ENCODE measurements at regions not wholly inside any gene's neighbourhood (a gene's known extent, or its start where the extent isn't known, plus 50 kb on each side); places are given as distances from the start of the nearest gene placed in this dataset.

GRCh38 chr7:46150202-46150601, 229.1 kb upstream of the IGFBP3 start:
- Mint-ChIP-seq H3K36me3 (ENCODE audit: low read depth) (no peaks in the 10 kb centered on the region), H3K4me1 (peaks cover 35% of the 10 kb centered on the region), H3K27ac (peak overlapping the region in 1 of 3 experiments; percentile 26), H3K27me3 (ENCODE audit: low read depth) (peaks cover 4% of the 10 kb centered on the region), H3K9me3 (peaks cover 12% of the 10 kb centered on the region), H3K4me3 (no peak overlapping the region)
- TF ChIP-seq CTCF (IDR thresholded peaks at IDR 0.05; ENCODE audit: unreplicated experiment in 3 of 3) = no peak

- no peak overlapping the region for H3K27ac Mint-ChIP-seq
- no peaks in the 10 kb centered on the region for H3K36me3 Mint-ChIP-seq (ENCODE audit: low read depth)
- H3K4me3 Mint-ChIP-seq = no peak overlapping the region
- no peaks in the 10 kb centered on the region for H3K27me3 Mint-ChIP-seq (ENCODE audit: low read depth)
- H3K4me1 Mint-ChIP-seq = peaks cover 35% of the 10 kb centered on the region
- H3K9me3 Mint-ChIP-seq = peaks cover 10% of the 10 kb centered on the region
- no peak for TF ChIP-seq CTCF (IDR thresholded peaks at IDR 0.05; ENCODE audit: unreplicated experiment in 3 of 3)
Measured at GRCh38 chr7:46147871-46148270, 226.8 kb upstream of the IGFBP3 start.

GRCh38 chr7:46146454-46147255, 225.6 kb upstream of the IGFBP3 start:
- H3K4me1 Mint-ChIP-seq = peaks cover 26% of the 10 kb centered on the region
- no peaks in the 10 kb centered on the region for H3K36me3 Mint-ChIP-seq (ENCODE audit: low read depth)
- H3K27ac Mint-ChIP-seq = peak overlapping the region in 2 of 3 experiments; percentile 7 to 22
- TF ChIP-seq CTCF (IDR thresholded peaks at IDR 0.05; ENCODE audit: unreplicated experiment in 3 of 3) = no peak
- no peaks in the 10 kb centered on the region for H3K27me3 Mint-ChIP-seq (ENCODE audit: low read depth)
- H3K9me3 Mint-ChIP-seq = peaks cover 13% of the 10 kb centered on the region
- no peak overlapping the region for H3K4me3 Mint-ChIP-seq

GRCh38 chr7:46145412-46145811, 224.3 kb upstream of the IGFBP3 start:
- Mint-ChIP-seq H3K27me3 (ENCODE audit: low read depth) (no peaks in the 10 kb centered on the region), H3K4me1 (peaks cover 19% of the 10 kb centered on the region), H3K4me3 (no peak overlapping the region), H3K27ac (peak overlapping the region; percentile 9 to 52 (median 41)), H3K36me3 (ENCODE audit: low read depth) (no peaks in the 10 kb centered on the region), H3K9me3 (peaks cover 12% of the 10 kb centered on the region)
- no peak for TF ChIP-seq CTCF (IDR thresholded peaks at IDR 0.05; ENCODE audit: unreplicated experiment in 3 of 3)

GRCh38 chr7:46143949-46144917, 223.2 kb upstream of the IGFBP3 start:
- Mint-ChIP-seq H3K36me3 (ENCODE audit: low read depth) (no peaks in the 10 kb centered on the region), H3K27ac (peak overlapping the region in 2 of 3 experiments; percentile 52 to 59), H3K4me3 (no peak overlapping the region), H3K9me3 (peaks cover 9% of the 10 kb centered on the region), H3K27me3 (ENCODE audit: low read depth) (no peaks in the 10 kb centered on the region), H3K4me1 (peaks cover 23% of the 10 kb centered on the region)
- no peak for TF ChIP-seq CTCF (IDR thresholded peaks at IDR 0.05; ENCODE audit: unreplicated experiment in 3 of 3)

Measured in nephron (organoid).